ENCODE measurements at regions not wholly inside any gene's neighbourhood (a gene's known extent, or its start where the extent isn't known, plus 50 kb on each side); places are given as distances from the start of the nearest gene placed in this dataset.

GRCh38 chr13:82800391-82800790, 1081.9 kb downstream of the SLITRK1 start:
- Histone ChIP-seq H3K27ac (ENCODE audit: low read depth in 1 of 2, low read length in 2 of 2) (no peak overlapping the region), H3K27me3 (ENCODE audit: control insufficient read depth in 2 of 2, insufficient read depth in 2 of 2, low read length in 2 of 2) (no peaks in the 10 kb centered on the region), H4K20me1 (ENCODE audit: insufficient read depth, low read length) (no peaks in the 10 kb centered on the region), H3K79me2 (ENCODE audit: insufficient read depth, low read length) (no peaks in the 10 kb centered on the region), H3K4me3 (replicated peaks in 1 of 3; ENCODE audit: low read depth in 2 of 3, low read length in 3 of 3) (no peak overlapping the region), H3K4me2 (replicated peaks; ENCODE audit: extremely low read depth, low read length, poor library complexity, severe bottlenecking) (no peak overlapping the region), H3K9me3 (replicated peaks in 1 of 2; ENCODE audit: control insufficient read depth in 1 of 2, insufficient read depth in 1 of 2, low read length in 2 of 2) (peaks cover 8 to 11% of the 10 kb centered on the region in 2 donors), H3K9ac (ENCODE audit: insufficient read depth, low read length, poor library complexity, severe bottlenecking) (no peak overlapping the region), H3K36me3 (replicated peaks in 1 of 2; ENCODE audit: control insufficient read depth in 1 of 2, insufficient read depth in 2 of 2, low read length in 2 of 2) (no peaks in the 10 kb centered on the region), H2AFZ (ENCODE audit: insufficient read depth, low read depth, low read length, poor library complexity, severe bottlenecking) (no peak overlapping the region), H3K4me1 (ENCODE audit: control insufficient read depth in 1 of 2, insufficient read depth in 2 of 2, low read length in 2 of 2) (no peaks in the 10 kb centered on the region)
- H3K27me3 Mint-ChIP-seq (ENCODE audit: low read depth in 3 of 3), result no peaks in the 10 kb centered on the region
- H3K4me3 Mint-ChIP-seq, result no peak overlapping the region
- no peaks in the 10 kb centered on the region for H3K4me1 Mint-ChIP-seq
- no peak for DNase-seq
- peaks cover 0 to 10% (median 4%) of the 10 kb centered on the region in 7 donors for H3K9me3 Mint-ChIP-seq
- intact Hi-C loops (cut with micrococcal nuclease), result no loop called here
- no peaks in the 10 kb centered on the region for H3K36me3 Mint-ChIP-seq
- 90% methylated on average over 2 of the region's 2 CpGs for WGBS (ENCODE audit: insufficient coverage)
- no peak for TF ChIP-seq CTCF (IDR thresholded peaks at IDR 0.05)
- H3K27ac Mint-ChIP-seq, result no peak overlapping the region

- no peak for TF ChIP-seq CTCF (IDR thresholded peaks at IDR 0.05)
- intact Hi-C loops (cut with micrococcal nuclease), result no loop called here
- peaks cover 0 to 8% (median 3%) of the 10 kb centered on the region in 7 donors for H3K9me3 Mint-ChIP-seq
- no peaks in the 10 kb centered on the region for H3K27me3 ChIP-seq (ENCODE audit: control insufficient read depth in 2 of 2, insufficient read depth in 2 of 2, low read length in 2 of 2)
- H3K9me3 ChIP-seq (replicated peaks in 1 of 2; ENCODE audit: control insufficient read depth in 1 of 2, insufficient read depth in 1 of 2, low read length in 2 of 2), result peaks cover 2 to 6% of the 10 kb centered on the region in 2 donors
- no peak overlapping the region for H3K4me2 ChIP-seq (replicated peaks; ENCODE audit: extremely low read depth, low read length, poor library complexity, severe bottlenecking)
- no peak overlapping the region for H3K4me3 ChIP-seq (replicated peaks in 1 of 3; ENCODE audit: low read depth in 2 of 3, low read length in 3 of 3)
- H3K79me2 ChIP-seq (ENCODE audit: insufficient read depth, low read length), result no peaks in the 10 kb centered on the region
- no peaks in the 10 kb centered on the region for H4K20me1 ChIP-seq (ENCODE audit: insufficient read depth, low read length)
- no peaks in the 10 kb centered on the region for H3K27me3 Mint-ChIP-seq (ENCODE audit: low read depth in 3 of 3)
- H3K4me1 ChIP-seq (ENCODE audit: control insufficient read depth in 1 of 2, insufficient read depth in 2 of 2, low read length in 2 of 2), result no peaks in the 10 kb centered on the region
- H3K4me3 Mint-ChIP-seq, result no peak overlapping the region
- H3K36me3 ChIP-seq (replicated peaks in 1 of 2; ENCODE audit: control insufficient read depth in 1 of 2, insufficient read depth in 2 of 2, low read length in 2 of 2), result no peaks in the 10 kb centered on the region
- no peak overlapping the region for H3K9ac ChIP-seq (ENCODE audit: insufficient read depth, low read length, poor library complexity, severe bottlenecking)
- no peaks in the 10 kb centered on the region for H3K4me1 Mint-ChIP-seq
- no peak for DNase-seq
- WGBS (ENCODE audit: insufficient coverage), result no CpG with 5 or more reads among the region's 1 CpG
- no peaks in the 10 kb centered on the region for H3K36me3 Mint-ChIP-seq
- no peak overlapping the region for H3K27ac Mint-ChIP-seq
- no peak overlapping the region for H2AFZ ChIP-seq (ENCODE audit: insufficient read depth, low read depth, low read length, poor library complexity, severe bottlenecking)
- H3K27ac ChIP-seq (ENCODE audit: low read depth in 1 of 2, low read length in 2 of 2), result no peak overlapping the region
These were observed 1084.4 kb downstream of the SLITRK1 start for GRCh38 chr13:82797876-82798275.

Data from CD14-positive monocyte (primary cell).